DND-41 (cell line): ENCODE measurements at regions not wholly inside any gene's neighbourhood (a gene's known extent, or its start where the extent isn't known, plus 50 kb on each side); places are given as distances from the start of the nearest gene placed in this dataset.

Source experiments
- EZH2 ChIP-seq: IDR thresholded peaks from 3 replicates; pipeline ENCODE4 v1.6.1; 2012; ENCODE audit warnings: borderline replicate concordance, low read depth, mild to moderate bottlenecking, moderate library complexity, low read length, inconsistent platforms; ENCODE audit not compliant: severe bottlenecking
- TF ChIP-seq, protein P1 (sequence below): IDR thresholded peaks from 2 replicates; pipeline ENCODE4 v1.5.1; 2012; ENCODE audit warnings: borderline replicate concordance, low read length, moderate library complexity, mild to moderate bottlenecking; ENCODE audit not compliant: poor library complexity, severe bottlenecking; ENCODE audit errors: extremely low read depth

DNA sequence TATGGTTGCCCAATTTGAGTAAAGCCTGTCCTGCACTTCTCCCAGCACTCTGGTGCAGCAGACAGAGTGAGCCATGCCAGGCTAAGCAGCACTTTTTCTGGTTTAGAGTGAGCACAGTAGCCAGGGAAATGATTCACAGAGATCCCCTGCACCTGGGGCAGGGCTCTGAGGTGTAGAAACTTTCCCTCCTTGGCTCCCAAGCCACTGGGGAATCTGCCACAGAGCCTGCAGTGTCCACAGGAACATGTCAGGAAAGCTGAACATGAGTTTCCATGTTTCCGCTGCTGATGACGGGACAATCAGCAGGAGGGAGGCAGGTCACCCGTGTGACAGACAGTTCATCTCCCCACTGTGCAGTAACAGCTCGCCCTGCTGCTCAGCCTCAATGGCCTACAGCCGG lies 429.9 kb upstream of the B3GAT1 start:
- TF ChIP-seq, protein P1, sequence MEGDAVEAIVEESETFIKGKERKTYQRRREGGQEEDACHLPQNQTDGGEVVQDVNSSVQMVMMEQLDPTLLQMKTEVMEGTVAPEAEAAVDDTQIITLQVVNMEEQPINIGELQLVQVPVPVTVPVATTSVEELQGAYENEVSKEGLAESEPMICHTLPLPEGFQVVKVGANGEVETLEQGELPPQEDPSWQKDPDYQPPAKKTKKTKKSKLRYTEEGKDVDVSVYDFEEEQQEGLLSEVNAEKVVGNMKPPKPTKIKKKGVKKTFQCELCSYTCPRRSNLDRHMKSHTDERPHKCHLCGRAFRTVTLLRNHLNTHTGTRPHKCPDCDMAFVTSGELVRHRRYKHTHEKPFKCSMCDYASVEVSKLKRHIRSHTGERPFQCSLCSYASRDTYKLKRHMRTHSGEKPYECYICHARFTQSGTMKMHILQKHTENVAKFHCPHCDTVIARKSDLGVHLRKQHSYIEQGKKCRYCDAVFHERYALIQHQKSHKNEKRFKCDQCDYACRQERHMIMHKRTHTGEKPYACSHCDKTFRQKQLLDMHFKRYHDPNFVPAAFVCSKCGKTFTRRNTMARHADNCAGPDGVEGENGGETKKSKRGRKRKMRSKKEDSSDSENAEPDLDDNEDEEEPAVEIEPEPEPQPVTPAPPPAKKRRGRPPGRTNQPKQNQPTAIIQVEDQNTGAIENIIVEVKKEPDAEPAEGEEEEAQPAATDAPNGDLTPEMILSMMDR, result no peak
- TF ChIP-seq EZH2, result no peak
